GM23338 (cell line): ENCODE measurements at regions not wholly inside any gene's neighbourhood (a gene's known extent, or its start where the extent isn't known, plus 50 kb on each side); places are given as distances from the start of the nearest gene placed in this dataset.

Experiments
- CREB1 ChIP-seq: fragments of 250-450 bp; sonication (Bioruptor Pico); IDR thresholded peaks from 2 replicates; pipeline ENCODE4 v1.5.0; 2020; ENCODE audit warnings: low read depth, mild to moderate bottlenecking, moderate library complexity
- EZH2 ChIP-seq: fragments of 200-600 bp; sonication (generic); IDR thresholded peaks from one replicate; pipeline ENCODE4 v1.8.0; 2017; ENCODE audit warnings: antibody characterized with exemption, mild to moderate bottlenecking, low read depth; ENCODE audit not compliant: unreplicated experiment
- EZH2phosphoT487 ChIP-seq: fragments of 200-600 bp; sonication (generic); IDR thresholded peaks from one replicate; pipeline ENCODE4 v1.8.1; 2018; ENCODE audit warnings: antibody characterized with exemption; ENCODE audit not compliant: unreplicated experiment
- JUNB ChIP-seq: IDR thresholded peaks from one replicate; pipeline ENCODE4 v1.6.1; 2016; ENCODE audit warnings: antibody characterized with exemption; ENCODE audit not compliant: unreplicated experiment
- POLR2AphosphoS5 ChIP-seq: IDR thresholded peaks from 2 replicates; pipeline ENCODE4 v1.6.1; 2016; ENCODE audit warnings: antibody characterized with exemption, low read depth
- TF ChIP-seq, protein P1 (sequence below), 2 experiments: fragments of 200-600 bp in 1 of 2; sonication (generic) in 1 of 2; conservative IDR thresholded peaks; 2 replicates each; pipeline versions ENCODE4 v1.5.1 to v1.6.1; 2016 to 2017; ENCODE audit warnings: antibody characterized with exemption in 2 of 2, low read depth in 2 of 2, mild to moderate bottlenecking in 2 of 2, moderate library complexity in 1 of 2
- TF ChIP-seq, protein P2 (sequence below): IDR thresholded peaks from 2 replicates; pipeline ENCODE4 v1.6.1; 2016; ENCODE audit warnings: antibody characterized with exemption
- TF ChIP-seq, protein P3 (sequence below): IDR thresholded peaks from one replicate; pipeline ENCODE4 v1.6.1; 2018; ENCODE audit warnings: antibody characterized with exemption; ENCODE audit not compliant: unreplicated experiment

- TF ChIP-seq, protein P1, sequence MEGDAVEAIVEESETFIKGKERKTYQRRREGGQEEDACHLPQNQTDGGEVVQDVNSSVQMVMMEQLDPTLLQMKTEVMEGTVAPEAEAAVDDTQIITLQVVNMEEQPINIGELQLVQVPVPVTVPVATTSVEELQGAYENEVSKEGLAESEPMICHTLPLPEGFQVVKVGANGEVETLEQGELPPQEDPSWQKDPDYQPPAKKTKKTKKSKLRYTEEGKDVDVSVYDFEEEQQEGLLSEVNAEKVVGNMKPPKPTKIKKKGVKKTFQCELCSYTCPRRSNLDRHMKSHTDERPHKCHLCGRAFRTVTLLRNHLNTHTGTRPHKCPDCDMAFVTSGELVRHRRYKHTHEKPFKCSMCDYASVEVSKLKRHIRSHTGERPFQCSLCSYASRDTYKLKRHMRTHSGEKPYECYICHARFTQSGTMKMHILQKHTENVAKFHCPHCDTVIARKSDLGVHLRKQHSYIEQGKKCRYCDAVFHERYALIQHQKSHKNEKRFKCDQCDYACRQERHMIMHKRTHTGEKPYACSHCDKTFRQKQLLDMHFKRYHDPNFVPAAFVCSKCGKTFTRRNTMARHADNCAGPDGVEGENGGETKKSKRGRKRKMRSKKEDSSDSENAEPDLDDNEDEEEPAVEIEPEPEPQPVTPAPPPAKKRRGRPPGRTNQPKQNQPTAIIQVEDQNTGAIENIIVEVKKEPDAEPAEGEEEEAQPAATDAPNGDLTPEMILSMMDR (conservative IDR thresholded peaks at IDR 0.05; ENCODE audit: low read depth in 2 of 2), result no peak
- TF ChIP-seq EZH2 (no peak), EZH2phosphoT487 (no peak), POLR2AphosphoS5 (no peak), JUNB (no peak), CREB1 (CRISPR knock-in tag) (no peak)
- TF ChIP-seq, protein P2, sequence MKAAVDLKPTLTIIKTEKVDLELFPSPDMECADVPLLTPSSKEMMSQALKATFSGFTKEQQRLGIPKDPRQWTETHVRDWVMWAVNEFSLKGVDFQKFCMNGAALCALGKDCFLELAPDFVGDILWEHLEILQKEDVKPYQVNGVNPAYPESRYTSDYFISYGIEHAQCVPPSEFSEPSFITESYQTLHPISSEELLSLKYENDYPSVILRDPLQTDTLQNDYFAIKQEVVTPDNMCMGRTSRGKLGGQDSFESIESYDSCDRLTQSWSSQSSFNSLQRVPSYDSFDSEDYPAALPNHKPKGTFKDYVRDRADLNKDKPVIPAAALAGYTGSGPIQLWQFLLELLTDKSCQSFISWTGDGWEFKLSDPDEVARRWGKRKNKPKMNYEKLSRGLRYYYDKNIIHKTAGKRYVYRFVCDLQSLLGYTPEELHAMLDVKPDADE, result no peak
- TF ChIP-seq, protein P3, sequence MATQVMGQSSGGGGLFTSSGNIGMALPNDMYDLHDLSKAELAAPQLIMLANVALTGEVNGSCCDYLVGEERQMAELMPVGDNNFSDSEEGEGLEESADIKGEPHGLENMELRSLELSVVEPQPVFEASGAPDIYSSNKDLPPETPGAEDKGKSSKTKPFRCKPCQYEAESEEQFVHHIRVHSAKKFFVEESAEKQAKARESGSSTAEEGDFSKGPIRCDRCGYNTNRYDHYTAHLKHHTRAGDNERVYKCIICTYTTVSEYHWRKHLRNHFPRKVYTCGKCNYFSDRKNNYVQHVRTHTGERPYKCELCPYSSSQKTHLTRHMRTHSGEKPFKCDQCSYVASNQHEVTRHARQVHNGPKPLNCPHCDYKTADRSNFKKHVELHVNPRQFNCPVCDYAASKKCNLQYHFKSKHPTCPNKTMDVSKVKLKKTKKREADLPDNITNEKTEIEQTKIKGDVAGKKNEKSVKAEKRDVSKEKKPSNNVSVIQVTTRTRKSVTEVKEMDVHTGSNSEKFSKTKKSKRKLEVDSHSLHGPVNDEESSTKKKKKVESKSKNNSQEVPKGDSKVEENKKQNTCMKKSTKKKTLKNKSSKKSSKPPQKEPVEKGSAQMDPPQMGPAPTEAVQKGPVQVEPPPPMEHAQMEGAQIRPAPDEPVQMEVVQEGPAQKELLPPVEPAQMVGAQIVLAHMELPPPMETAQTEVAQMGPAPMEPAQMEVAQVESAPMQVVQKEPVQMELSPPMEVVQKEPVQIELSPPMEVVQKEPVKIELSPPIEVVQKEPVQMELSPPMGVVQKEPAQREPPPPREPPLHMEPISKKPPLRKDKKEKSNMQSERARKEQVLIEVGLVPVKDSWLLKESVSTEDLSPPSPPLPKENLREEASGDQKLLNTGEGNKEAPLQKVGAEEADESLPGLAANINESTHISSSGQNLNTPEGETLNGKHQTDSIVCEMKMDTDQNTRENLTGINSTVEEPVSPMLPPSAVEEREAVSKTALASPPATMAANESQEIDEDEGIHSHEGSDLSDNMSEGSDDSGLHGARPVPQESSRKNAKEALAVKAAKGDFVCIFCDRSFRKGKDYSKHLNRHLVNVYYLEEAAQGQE, result no peak
These were observed 184.7 kb downstream of the HDGFL1 start for GRCh38 chr6:22754061-22754460.
